SK-N-SH treated with all-trans-retinoic acid at 6 μM for 48 hours (cell line): ENCODE measurements at regions not wholly inside any gene's neighbourhood (a gene's known extent, or its start where the extent isn't known, plus 50 kb on each side); places are given as distances from the start of the nearest gene placed in this dataset.

Experiments used
- ATAC-seq: fragments of 200-7000 bp; cut with Tn5 transposase; 3 replicates; pipeline ENCODE4 v1.9.1; 2020; ENCODE audit warnings: mild to moderate bottlenecking, moderate library complexity
- ARNTL ChIP-seq: fragments of 450-650 bp; formaldehyde crosslinking; IDR thresholded peaks from 2 replicates; pipeline ENCODE4 v1.5.0; 2020; ENCODE audit warnings: low read depth, mild to moderate bottlenecking, moderate library complexity, borderline replicate concordance
- CREB5 ChIP-seq: fragments of 250-450 bp; sonication (Bioruptor Pico); IDR thresholded peaks from 2 replicates; pipeline ENCODE4 v1.5.1; 2020; ENCODE audit warnings: low read depth, mild to moderate bottlenecking, moderate library complexity
- CSDC2 ChIP-seq: fragments of 250-450 bp; sonication (Bioruptor Pico); IDR thresholded peaks from 2 replicates; pipeline ENCODE4 v1.5.0; 2020; ENCODE audit warnings: mild to moderate bottlenecking, moderate library complexity
- ESRRG ChIP-seq: fragments of 250-450 bp; sonication (Bioruptor Pico); IDR thresholded peaks from 2 replicates; pipeline ENCODE4 v1.6.1; 2021; ENCODE audit warnings: mild to moderate bottlenecking
- ISL1 ChIP-seq: fragments of 250-450 bp; sonication (Bioruptor Pico); IDR thresholded peaks from 2 replicates; pipeline ENCODE4 v2.1.2; 2022; ENCODE audit warnings: mild to moderate bottlenecking, moderate library complexity
- OSR1 ChIP-seq: fragments of 250-450 bp; sonication (Bioruptor Pico); IDR thresholded peaks from 2 replicates; pipeline ENCODE4 v1.8.0; 2022; ENCODE audit warnings: moderate library complexity, mild to moderate bottlenecking, inconsistent platforms
- PATZ1 ChIP-seq: fragments of 250-450 bp; sonication (Bioruptor Pico); IDR thresholded peaks from 2 replicates; pipeline ENCODE4 v1.8.0; 2020; ENCODE audit warnings: mild to moderate bottlenecking, moderate library complexity, borderline replicate concordance
- POU6F1 ChIP-seq: fragments of 250-450 bp; sonication (Bioruptor Pico); IDR thresholded peaks from 2 replicates; pipeline ENCODE4 v1.8.0; 2021; ENCODE audit warnings: low read depth, mild to moderate bottlenecking, moderate library complexity, borderline replicate concordance
- PPARA ChIP-seq: fragments of 250-450 bp; sonication (Bioruptor Pico); IDR thresholded peaks from 2 replicates; pipeline ENCODE4 v1.5.0; 2020; ENCODE audit warnings: mild to moderate bottlenecking, borderline replicate concordance
- SNAI2 ChIP-seq: fragments of 250-450 bp; sonication (Bioruptor Pico); IDR thresholded peaks from 2 replicates; pipeline ENCODE4 v1.5.0; 2020; ENCODE audit warnings: mild to moderate bottlenecking, moderate library complexity
- TCF4 ChIP-seq: fragments of 250-450 bp; sonication (Bioruptor Pico); IDR thresholded peaks from 2 replicates; pipeline ENCODE4 v1.8.0; 2021; ENCODE audit warnings: mild to moderate bottlenecking, moderate library complexity, borderline replicate concordance
- TSHZ2 ChIP-seq: fragments of 250-450 bp; sonication (Bioruptor Pico); IDR thresholded peaks from 2 replicates; pipeline ENCODE4 v1.5.0; 2020; ENCODE audit warnings: mild to moderate bottlenecking, moderate library complexity
- ZFP3 ChIP-seq: fragments of 250-450 bp; sonication (Bioruptor Pico); IDR thresholded peaks from 2 replicates; pipeline ENCODE4 v1.5.0; 2020; ENCODE audit warnings: mild to moderate bottlenecking, moderate library complexity
- ZFP30 ChIP-seq: fragments of 450-650 bp; formaldehyde crosslinking; IDR thresholded peaks from 2 replicates; pipeline ENCODE4 v1.5.0; 2022; ENCODE audit warnings: mild to moderate bottlenecking, moderate library complexity
- ZNF565 ChIP-seq: fragments of 450-650 bp; formaldehyde crosslinking; conservative IDR thresholded peaks from 2 replicates; pipeline ENCODE4 v1.5.0; 2020; ENCODE audit warnings: low read depth, mild to moderate bottlenecking, moderate library complexity
- ZNF8 ChIP-seq: fragments of 450-650 bp; formaldehyde crosslinking; IDR thresholded peaks from 2 replicates; pipeline ENCODE4 v1.5.0; 2020; ENCODE audit warnings: mild to moderate bottlenecking, moderate library complexity

- no peak for TF ChIP-seq ZNF565
- TF ChIP-seq CREB5, result no peak
- TF ChIP-seq TCF4 (CRISPR knock-in tag), result no peak
- no peak for TF ChIP-seq ZFP30 (CRISPR knock-in tag)
- no peak for TF ChIP-seq ESRRG (CRISPR knock-in tag)
- TF ChIP-seq, all 23 proteins: peak for 0
- no peak for ATAC-seq
Observed at GRCh38 chr6:104017410-104018381, 842.0 kb downstream of the HACE1 start.

- TF ChIP-seq CREB5, result no peak
- no peak for TF ChIP-seq POU6F1
- TF ChIP-seq ARNTL (CRISPR knock-in tag), result no peak
- no peak for TF ChIP-seq CSDC2
- ATAC-seq, result no peak
Observed at GRCh38 chr6:104014163-104014959, 845.4 kb downstream of the HACE1 start.

GRCh38 chr6:104013312-104013971 is 846.3 kb downstream of the HACE1 start:
- no peak for TF ChIP-seq PPARA (CRISPR knock-in tag)
- TF ChIP-seq TSHZ2 (CRISPR knock-in tag), result no peak
- TF ChIP-seq ISL1 (CRISPR knock-in tag), result no peak
- TF ChIP-seq PATZ1 (CRISPR knock-in tag), result no peak
- TF ChIP-seq CSDC2, result no peak
- no peak for TF ChIP-seq SNAI2 (CRISPR knock-in tag)
- no peak for TF ChIP-seq ZFP3 (CRISPR knock-in tag)
- no peak for TF ChIP-seq ARNTL (CRISPR knock-in tag)
- no peak for TF ChIP-seq ZNF565
- TF ChIP-seq TCF4 (CRISPR knock-in tag), result no peak
- no peak for TF ChIP-seq OSR1 (CRISPR knock-in tag)
- TF ChIP-seq ZNF8 (CRISPR knock-in tag), result no peak
- no peak for ATAC-seq
